GM18907 (cell line): ENCODE measurements at regions not wholly inside any gene's neighbourhood (a gene's known extent, or its start where the extent isn't known, plus 50 kb on each side); places are given as distances from the start of the nearest gene placed in this dataset.
"Not testable (repeated sequence)": the region's sequence is repeated elsewhere in the genome, so short reads cannot be mapped to it uniquely, and the experiment has no call there.

Source experiments
- ATAC-seq: cut with Tn5 transposase; IDR thresholded peaks from one replicate; pipeline ENCODE4 v1.9.1; 2021; ENCODE audit warnings: mild to moderate bottlenecking, moderate library complexity; ENCODE audit not compliant: unreplicated experiment

DNA sequence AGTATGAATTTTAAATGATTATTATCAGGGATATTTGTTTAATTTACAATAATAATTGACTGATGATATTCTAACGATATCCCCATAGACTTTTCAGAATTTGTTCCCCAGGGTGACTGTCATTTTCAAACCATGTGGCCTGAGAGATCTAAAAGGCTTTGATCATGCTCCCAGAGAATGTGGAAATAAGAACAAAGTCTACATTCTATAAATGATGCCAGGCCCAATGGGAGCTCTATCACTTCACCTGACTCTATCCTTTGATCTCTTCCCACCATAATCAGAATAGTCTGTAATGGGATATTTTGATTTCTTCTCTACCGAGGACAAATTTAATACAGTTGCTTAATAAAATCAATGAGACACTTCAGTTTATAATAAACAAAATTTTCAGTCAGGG is 483.4 kb upstream of the IRAK1BP1 start:
- no peak for ATAC-seq

DNA sequence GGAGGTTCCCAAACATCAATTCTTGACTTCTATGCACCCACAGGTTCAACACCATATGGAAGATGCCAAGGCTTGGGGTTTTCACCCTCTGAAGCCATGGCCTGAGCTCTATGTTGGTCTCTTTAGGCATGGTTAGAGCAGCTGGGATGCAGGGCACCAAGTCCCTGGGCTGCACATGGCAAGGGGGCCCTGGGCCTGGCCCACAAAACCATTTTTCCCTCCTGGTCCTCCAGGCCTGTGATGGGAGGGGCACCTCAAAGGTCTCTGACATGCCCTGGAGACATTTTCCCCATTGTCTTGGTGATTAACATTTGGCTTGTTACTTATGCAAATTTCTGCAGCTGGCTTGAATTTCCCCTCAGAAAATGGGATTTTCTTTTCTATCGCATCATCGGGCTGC is 480.5 kb upstream of the IRAK1BP1 start:
- ATAC-seq = not testable (repeated sequence)

DNA sequence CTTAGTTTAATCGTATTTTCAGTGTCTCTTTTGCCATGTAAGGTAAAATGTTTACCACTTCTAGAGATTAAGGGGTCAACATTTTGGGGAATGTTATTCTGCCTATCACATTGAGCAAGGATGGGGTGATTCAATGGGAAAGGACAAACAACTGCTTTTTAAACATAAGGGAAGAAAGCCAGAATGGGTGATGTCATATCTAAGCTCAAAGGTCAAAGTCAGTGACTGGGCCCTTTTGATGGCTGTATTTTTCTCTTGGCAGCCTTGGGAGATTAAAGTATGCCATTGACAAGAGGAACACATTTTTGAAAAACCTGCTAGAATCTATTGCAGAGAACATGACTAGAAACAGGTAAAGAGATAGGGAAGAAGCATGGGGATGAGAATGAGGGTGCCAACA is 477.3 kb upstream of the IRAK1BP1 start:
- no peak for ATAC-seq

DNA sequence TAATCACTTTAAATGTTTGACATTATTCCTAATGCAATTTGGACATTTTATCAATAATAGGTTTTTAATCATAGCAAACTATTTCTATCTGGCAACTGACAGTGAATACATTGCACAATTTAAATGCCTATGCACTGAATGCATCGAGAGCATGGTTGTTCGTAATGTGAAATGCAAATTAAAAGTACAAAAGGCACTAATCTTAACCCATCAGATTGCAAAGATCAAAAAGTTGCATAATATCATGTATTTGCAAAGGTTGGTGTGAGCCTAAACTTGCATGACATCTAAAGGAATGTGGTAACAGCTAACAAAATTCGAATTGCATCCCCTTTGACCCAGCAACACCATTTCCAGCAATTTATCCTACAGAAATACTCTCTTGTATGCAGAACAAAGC is 469.9 kb upstream of the IRAK1BP1 start:
- no peak for ATAC-seq

DNA sequence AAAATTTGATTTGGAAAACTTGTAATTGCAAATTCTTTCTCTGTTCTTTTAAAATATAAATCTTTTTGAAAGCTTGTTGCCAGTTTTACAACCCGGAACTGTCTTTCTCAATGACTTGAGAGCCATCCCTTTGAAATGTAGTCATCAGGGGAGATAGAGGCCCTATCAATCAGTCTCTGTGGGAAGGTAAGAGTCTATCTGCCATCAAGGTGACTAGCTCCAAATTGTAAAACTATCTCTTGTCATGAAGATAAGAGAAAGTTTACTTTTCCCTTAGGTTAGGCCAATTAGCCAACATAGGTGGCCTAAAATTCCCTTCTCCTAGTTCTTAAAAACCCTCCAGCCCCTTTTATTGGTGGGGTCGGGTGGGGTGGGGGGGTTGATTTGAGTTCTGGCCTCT is 469.1 kb upstream of the IRAK1BP1 start:
- ATAC-seq = no peak

DNA sequence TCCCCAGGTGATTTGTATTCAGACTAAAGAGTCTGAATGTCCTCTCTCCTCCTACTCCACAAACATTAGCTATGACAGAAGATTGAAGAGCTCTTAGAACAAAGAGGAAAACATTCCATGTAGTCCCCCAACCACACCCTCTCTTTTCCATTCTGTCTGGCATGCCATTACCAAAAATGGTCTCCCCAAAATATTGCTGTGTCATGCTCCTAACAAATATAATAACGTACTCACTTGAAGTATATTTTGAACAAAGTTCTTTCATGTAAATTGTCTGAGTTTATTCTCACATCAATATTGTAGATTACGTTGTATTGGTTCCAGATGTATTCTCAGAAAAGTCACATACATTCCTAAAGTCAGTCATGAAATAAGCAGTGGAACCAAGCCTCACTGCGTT is 467.3 kb upstream of the IRAK1BP1 start:
- ATAC-seq = no peak

DNA sequence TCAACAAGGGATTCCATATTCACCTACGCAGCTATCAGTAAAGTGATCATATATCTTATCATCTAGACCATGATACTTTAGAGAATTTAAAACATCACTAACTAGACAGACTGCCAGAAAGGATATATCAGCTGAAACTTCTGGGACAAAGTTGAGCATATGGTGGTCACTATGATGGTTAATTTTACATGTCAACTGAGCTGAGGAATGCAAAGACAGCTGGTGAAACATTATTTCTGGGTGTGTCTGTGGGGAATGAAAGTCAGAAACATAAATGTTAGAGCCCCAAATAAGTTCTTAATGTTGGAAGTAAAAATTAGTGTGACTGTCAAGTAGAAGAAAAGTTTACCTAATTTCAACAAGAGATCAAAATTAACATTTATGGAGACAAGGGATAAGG is 440.0 kb upstream of the IRAK1BP1 start:
- no peak for ATAC-seq

DNA sequence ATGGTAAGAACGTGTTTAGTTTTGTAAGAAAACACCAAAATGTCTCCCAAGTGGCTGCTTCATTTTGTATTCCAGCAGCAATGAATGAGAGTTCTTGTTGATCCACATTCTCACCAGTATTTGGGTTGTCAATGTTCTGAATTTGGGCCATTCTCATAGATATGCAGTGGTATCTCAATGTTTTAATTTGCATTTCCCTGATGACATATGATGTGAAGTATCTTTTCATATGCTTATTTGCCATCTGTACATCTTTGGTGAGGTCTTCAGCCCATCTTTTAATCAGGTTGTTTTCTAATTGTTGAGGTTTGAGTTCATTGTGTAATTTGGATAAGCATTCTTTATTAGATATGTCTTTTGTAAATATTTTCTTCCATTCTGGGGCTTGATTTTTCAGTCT is 436.8 kb upstream of the IRAK1BP1 start:
- no peak for ATAC-seq

DNA sequence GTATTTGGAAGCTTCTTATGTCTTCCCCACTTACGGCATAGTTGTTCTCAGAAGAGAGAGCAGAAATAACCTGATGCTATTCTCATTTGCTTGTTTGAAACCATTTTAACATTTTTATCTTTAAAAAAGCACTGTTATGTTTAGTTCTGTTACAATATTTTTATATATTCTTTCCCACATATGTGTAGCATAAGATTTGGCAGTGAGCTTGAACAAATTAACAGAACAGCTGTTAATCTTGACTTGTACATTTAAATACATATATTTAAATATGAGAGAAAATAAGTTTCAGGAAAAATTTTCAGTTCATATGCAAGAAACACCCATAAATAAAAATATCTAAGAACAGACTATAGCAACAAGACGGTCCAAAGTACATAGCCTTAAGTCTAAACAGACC is 431.7 kb upstream of the IRAK1BP1 start:
- ATAC-seq = no peak

DNA sequence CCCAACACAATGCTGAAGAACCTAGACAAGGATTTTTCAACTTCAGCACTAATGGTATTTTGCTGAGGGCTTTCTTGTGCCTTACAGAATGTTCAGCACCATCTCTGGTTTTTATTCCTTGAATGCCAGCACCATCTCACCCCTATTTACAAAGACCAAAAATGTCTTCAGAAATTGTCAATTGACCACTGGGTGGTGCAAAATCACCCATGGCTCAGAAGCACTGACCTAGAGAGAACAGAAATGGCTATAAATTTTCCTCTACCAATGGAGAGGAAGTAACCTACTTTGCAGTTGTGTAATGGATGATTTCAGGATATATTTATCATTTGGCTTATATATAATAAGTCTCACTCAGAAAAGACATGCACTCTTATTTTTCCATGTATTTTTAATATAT is 431.0 kb upstream of the IRAK1BP1 start:
- no peak for ATAC-seq

DNA sequence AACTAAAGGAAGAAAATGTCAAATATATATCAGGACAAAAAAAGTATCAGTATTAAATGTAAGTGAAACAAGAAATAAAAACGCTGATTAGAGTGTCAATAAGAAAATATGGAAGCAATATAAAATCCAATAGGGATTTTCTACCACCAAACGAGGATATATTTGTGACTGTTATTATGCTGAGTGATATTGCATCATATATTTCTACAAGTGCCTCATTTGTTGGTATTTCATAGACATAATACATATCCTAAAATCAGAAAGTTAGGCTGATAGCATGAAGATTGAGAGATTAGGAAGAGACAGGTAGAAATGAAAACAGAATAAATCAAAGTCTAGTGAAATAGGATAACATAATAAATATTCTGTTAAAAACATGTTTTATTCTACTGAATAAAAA is 429.2 kb upstream of the IRAK1BP1 start:
- ATAC-seq = no peak

DNA sequence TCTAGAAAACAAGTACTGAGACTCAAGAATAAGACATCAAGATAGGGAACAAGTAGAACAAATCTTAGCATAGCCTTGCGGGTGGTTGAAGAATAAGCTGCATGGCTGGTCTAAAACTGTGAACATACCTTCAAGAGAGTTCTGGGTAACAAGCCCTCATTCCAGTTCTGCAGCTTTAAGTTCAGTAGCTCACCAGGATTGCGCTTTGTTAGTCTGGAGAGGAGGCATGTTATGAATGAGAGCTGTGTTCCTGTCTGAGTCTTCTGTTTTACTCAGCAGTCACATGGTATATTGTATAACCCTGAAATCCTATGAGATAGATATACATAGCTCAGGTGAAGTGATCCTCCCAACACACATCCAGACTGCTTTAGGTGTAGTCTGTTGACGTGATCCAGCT is 406.6 kb upstream of the IRAK1BP1 start:
- no peak for ATAC-seq

DNA sequence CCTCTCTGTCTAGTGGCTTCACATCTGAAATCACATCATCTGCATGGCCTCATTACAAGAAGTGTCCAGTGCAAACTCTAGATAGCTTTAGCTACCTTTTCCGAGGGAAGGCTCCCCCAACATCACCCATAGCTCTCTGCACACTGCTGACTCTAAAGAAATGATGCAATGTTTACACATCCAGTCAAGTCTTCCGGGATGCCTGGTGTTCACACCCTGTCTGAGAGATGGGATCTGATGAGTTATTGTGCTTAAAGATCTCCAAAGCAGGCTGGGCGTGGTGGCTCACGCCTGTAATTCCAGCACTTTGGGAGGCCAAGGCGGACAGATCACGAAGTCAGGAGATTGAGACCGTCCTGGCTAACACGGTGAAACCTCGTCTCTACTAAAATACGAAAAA is 404.6 kb upstream of the IRAK1BP1 start:
- ATAC-seq = no peak

DNA sequence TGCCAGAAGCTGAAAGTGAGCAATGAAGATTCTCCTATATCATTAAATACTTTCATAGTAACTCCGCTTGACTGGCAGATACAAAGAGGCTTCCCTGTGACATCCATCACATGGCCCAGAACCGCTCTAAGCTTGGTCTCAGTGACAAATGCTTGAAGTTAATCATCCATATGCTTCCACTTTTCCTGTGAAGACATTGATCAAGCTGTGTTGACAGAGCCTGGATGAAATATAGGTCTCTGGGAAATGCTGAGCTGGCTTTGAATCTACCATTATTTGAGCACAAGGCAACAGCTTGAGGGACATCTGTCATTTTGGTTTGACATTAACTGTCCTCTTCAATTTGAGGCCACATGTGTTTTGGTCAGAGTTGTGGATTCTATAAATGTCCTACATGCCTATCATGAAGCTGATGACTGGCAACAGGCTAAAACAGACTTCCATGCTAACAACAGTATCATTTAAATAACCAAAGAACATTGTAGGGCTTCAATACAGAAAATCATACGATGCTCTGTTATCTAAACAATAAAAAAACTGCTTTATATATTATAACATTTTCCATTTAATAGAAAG is 402.2 kb upstream of the IRAK1BP1 start:
- ATAC-seq = no peak

DNA sequence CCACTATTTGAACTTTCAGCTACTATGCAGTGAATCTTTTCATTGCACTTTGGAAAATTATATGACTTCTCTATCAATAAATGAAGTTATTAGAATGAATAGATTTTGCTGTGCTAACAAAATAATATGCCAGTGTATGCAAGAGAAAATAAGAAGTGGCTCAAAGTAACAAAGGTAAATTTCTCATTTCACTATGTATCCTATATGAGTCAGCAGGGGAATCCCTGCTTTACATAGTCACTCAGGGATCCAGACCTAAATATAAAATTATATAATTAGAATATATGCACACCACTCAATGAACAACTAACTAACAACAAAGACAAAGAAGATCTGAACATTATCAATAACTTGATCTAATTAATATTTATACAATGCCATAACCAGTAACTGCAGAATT is 390.8 kb upstream of the IRAK1BP1 start:
- ATAC-seq = no peak

DNA sequence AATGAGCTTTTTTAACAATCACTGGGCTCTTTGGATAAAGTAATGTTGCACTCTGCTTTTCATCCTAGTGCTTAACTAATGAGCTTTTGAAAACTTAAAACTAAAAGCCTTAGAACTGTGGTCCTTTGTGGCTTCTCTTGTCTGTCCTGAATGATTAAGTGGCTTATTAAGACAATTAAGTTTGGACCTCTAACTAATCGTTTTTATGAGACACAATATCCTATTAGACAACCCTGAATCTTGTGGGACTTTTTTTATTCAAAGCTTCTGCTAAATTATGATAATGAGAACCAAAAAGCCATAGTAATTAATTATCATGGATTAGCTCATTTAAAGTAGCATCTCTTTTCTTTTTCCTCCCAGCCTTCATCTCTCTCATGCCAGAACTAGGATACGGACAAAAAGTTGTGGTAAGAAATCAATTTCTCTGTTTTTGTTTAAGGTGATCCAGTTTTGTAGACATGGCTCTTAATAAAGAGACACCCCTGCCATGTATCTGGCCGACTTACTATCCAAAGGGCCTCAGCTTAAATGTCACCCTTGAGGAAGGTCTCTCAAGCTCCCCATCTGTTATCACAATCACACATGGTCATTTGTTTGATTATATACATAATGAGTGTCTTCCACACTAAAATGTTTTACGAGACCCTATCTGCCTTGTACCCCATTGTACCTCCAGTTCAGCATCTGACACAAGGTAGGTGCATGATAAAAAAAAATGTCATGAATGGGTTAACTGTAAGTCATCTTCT is 384.4 kb upstream of the IRAK1BP1 start:
- no peak for ATAC-seq

DNA sequence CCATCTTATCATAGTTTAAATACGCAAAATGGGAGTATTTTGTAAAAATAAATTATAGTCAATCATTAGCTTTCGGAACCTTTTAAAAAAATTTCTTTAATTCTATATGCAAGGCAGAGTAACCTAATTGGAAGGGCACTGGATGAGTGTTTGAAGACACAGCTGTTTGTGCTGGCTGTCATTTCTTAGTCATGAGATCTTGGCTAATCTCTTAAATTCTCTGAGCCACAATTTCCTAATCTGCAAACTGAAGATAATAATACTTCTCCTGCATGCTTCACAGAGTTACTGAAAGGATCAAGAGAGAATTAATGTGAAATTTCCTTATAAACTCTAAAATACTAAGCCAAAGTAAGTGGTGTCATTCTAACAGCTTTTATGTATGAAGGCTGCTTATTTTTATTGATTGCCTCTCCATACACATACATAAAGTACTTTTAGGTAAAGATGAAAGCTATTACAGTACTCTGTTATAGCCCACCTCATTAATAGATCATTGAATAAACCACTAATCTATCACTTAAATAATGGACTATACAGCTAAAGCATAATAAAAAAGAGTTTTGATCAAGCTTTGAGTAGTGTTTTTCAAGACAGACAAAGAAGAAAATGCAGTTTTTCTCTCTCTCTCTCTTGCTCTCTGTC is 383.7 kb upstream of the IRAK1BP1 start:
- no peak for ATAC-seq

DNA sequence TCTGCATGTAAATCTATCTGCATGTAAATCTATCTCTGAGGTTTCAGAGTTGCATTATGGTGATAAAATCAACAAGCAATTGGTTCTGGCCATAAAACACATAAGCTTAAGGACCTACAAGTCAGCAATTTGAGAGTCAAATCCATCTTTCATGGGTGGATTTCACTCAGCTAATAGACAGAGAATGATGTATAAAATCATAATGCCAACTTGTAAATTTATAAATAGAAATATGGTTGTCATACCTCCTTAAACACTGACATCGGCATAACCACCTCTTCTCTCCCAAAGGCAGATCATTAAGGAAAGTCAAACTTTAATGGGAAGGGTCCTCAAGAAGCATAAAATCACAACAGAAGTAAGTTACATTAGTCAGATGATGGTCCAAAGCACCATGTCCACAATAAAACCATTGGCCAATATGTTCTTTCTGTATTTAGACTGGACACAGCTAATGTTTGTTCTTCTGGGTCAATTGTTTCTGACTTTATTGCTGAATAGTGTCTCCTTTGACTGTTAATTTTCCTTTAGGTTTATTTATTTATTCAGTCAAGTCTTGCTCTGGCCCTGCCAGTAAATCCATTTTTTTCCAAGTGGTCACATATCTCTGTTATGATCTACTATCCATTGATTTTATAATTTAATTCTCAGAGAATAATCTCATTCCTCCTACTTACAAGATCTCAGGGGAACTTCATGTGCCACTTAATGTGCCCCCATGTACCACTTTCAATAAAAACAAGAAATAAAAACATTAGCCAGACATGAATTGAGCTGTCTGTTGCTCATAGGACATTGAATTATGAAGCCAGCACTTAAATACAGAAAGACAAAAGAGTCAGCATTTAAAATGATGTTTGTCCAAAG is 382.9 kb upstream of the IRAK1BP1 start:
- no peak for ATAC-seq

DNA sequence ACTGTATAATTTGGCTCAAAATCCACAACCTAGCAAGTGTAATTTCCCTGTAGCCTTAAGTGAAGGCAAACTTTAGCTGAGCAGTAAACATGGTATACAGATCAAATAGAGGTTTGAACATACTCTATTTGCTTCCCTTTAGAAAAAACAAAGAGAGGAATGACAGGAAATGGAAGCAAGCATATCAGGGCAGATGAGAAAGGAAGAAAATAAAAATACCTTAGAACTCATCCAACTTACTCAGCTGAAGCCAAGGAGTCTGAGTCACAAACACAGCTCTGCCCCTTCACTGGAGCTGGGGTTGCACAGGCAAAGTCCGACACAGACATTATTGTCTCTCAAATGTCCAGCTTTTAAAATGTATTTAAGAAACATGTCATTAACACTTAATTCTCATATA is 379.9 kb upstream of the IRAK1BP1 start:
- ATAC-seq = no peak

DNA sequence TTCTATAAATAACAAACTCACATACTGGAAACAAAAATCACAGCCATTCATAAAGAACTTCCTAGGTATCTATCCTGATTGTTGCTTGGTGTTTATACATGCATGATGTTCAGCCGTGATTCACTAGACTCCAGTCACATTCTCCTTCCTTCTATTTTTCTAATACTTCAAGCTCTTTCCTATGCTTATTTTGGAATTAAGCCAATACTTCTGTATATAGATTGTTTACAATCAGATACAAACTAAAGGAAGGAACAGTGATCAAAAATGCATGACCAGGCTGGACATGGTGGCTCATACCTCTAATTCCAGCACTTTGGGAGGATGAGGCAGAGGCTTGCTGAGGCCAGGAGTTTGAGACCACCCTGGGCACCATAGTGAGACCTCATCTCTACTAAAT is 377.5 kb upstream of the IRAK1BP1 start:
- no peak for ATAC-seq

DNA sequence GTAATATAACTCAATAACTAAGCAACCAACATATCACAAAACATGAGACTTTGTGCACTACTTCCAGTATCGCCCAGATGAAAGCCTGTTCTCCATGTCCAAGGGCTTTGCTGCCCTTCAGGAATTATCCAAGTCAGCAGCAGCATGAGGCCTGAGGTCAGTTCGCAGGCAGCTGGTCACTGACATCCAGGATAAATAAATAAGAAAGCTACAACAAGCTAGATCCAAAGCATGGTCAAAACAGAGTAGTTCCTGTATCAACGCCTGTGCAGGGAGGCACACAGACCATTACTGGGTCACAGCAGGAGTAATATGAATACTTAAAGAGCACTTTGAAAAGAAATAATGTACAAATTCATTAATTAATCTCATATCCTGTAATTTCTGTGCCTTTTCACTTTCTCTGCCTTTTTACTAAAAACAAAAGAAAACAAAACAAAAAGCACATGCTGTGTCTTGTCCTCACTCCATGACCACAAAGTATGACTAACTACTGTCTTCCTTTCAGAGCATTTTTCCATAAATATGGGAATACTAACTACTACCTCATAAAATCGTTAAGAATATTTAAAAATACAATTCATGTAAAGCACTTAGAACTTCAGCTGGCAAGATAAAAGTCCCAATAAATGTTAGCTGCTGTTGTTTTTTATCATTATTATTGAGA is 374.9 kb upstream of the IRAK1BP1 start:
- ATAC-seq = no peak
